K562 (cell line): ENCODE measurements at regions not wholly inside any gene's neighbourhood (a gene's known extent, or its start where the extent isn't known, plus 50 kb on each side); places are given as distances from the start of the nearest gene placed in this dataset.
"Not testable (repeated sequence)": the region's sequence is repeated elsewhere in the genome, so short reads cannot be mapped to it uniquely, and the experiment has no call there.

Experiments
- ATAC-seq: fragments of 200-7000 bp; cut with Tn5 transposase; 3 replicates; pipeline ENCODE4 v1.9.1; 2020; ENCODE audit warnings: moderate library complexity
- BruUV-seq: library from RNA; stranded (reverse); fragments of 400-500 nt; replicated peaks from 2 replicates; lab custom pipeline; 2021; lab: Mats Ljungman, UMichigan
- CTCF ChIA-PET: fragments of 300-600 bp; formaldehyde crosslinking; extraction: SDS; loops from one replicate; lab custom pipeline; 2021; ENCODE audit warnings: low intra/inter-chr PET ratio; lab: Yijun Ruan, JAX
- POLR2A ChIA-PET: fragments of 300-600, 350-650 bp; sonication (Branson Sonifier 250); formaldehyde crosslinking; extraction: SDS; loops from one replicate; lab custom pipeline; 2021; ENCODE audit warnings: antibody characterized with exemption, inconsistent platforms; lab: Yijun Ruan, JAX
- DNase-seq, 4 experiments: peaks; one replicate each; pipeline versions ENCODE4 v3.0.0 to v3.0.0-alpha.2; 2011 to 2018; ENCODE audit warnings: low spot score in 3 of 4, mixed read lengths in 3 of 4; ENCODE audit errors: extremely low read depth in 1 of 4
- FAIRE-seq: peaks from 2 replicates; lab custom pipeline; 2011; peaks lifted over from hg19 to GRCh38; lab: Jason Lieb, UNC
- H2AFZ ChIP-seq: 2 replicates; pipeline ENCODE4 v1.6.0; 2011; ENCODE audit warnings: low read depth, low read length, control low read depth, inconsistent platforms
- H3K27ac ChIP-seq: fragments of 200-600 bp; 3 replicates; pipeline ENCODE4 v1.8.0; 2011; ENCODE audit warnings: low read depth, mild to moderate bottlenecking, control low read depth, inconsistent platforms, low read length, moderate library complexity, mixed read lengths; ENCODE audit errors: extremely low read depth
- H3K27me3 ChIP-seq, 2 experiments: fragments of 300-600 bp in 1 of 2; 2 replicates in 1 of 2; 3 replicates in 1 of 2; pipeline versions ENCODE4 v1.6.0 to v1.8.0; 2011; ENCODE audit warnings: inconsistent platforms in 2 of 2, low read length in 2 of 2, mild to moderate bottlenecking in 1 of 2, mixed read lengths in 1 of 2, moderate library complexity in 1 of 2; ENCODE audit not compliant: control insufficient read depth in 2 of 2, insufficient read depth in 2 of 2
- H3K36me3 ChIP-seq: fragments of 300-600 bp; 3 replicates; pipeline ENCODE4 v1.8.0; 2011; ENCODE audit warnings: mild to moderate bottlenecking, low read length, inconsistent platforms; ENCODE audit not compliant: control insufficient read depth, insufficient read depth
- H3K4me1 ChIP-seq, 2 experiments: fragments of 200-600 bp in 1 of 2; replicated peaks in 1 of 2; 2 replicates in 1 of 2; 3 replicates in 1 of 2; pipeline versions ENCODE4 v1.5.1 to v1.8.0; 2011; ENCODE audit warnings: inconsistent platforms in 2 of 2, low read length in 2 of 2, mild to moderate bottlenecking in 1 of 2, mixed read lengths in 1 of 2, moderate library complexity in 1 of 2; ENCODE audit not compliant: control insufficient read depth in 2 of 2, insufficient read depth in 2 of 2
- H3K4me2 ChIP-seq: 2 replicates; pipeline ENCODE4 v1.6.1; 2011; ENCODE audit warnings: low read length, control low read depth, inconsistent platforms, mixed read lengths; ENCODE audit not compliant: insufficient read depth
- H3K4me3 ChIP-seq: fragments of 200-600 bp; sonication (generic), shearing (Covaris generic); 2 replicates; pipeline ENCODE4 v1.5.1; 2016; ENCODE audit warnings: control low read depth, inconsistent platforms
- H3K79me2 ChIP-seq: fragments of 200-600 bp; 3 replicates; pipeline ENCODE4 v1.8.0; 2011; ENCODE audit warnings: low read length, inconsistent platforms; ENCODE audit not compliant: control insufficient read depth, insufficient read depth
- H3K9ac ChIP-seq, 2 experiments: 2 replicates each; pipeline versions ENCODE4 v1.6.0 to v1.6.1; 2011; ENCODE audit warnings: low read depth in 2 of 2, low read length in 2 of 2, control low read depth in 1 of 2, inconsistent platforms in 1 of 2, mild to moderate bottlenecking in 1 of 2, mixed read lengths in 1 of 2; ENCODE audit not compliant: insufficient read depth in 1 of 2
- H3K9me1 ChIP-seq: one replicate; pipeline ENCODE4 v1.6.0; 2011; ENCODE audit warnings: inconsistent platforms, mild to moderate bottlenecking, low read length, moderate library complexity; ENCODE audit not compliant: control insufficient read depth, insufficient read depth
- H3K9me3 ChIP-seq: replicated peaks from 2 replicates; pipeline ENCODE4 v1.5.1; 2011; ENCODE audit warnings: low read depth, low read length, inconsistent platforms; ENCODE audit not compliant: control insufficient read depth, insufficient read depth
- H4K20me1 ChIP-seq: replicated peaks from 2 replicates; pipeline ENCODE4 v1.6.1; 2011; ENCODE audit warnings: low read length, inconsistent platforms, mixed read lengths; ENCODE audit not compliant: control insufficient read depth, insufficient read depth
- ARID3B ChIP-seq: fragments of 250-450 bp; sonication (Bioruptor Pico); IDR thresholded peaks from 2 replicates; pipeline ENCODE4 v1.4.0; 2020; ENCODE audit warnings: borderline replicate concordance
- CREBBP ChIP-seq: IDR thresholded peaks from one replicate; pipeline ENCODE4 v1.6.1; 2012; ENCODE audit warnings: low read depth, mild to moderate bottlenecking, control low read depth, inconsistent platforms, low read length
- MBD2 ChIP-seq: sonication (generic); IDR thresholded peaks from 2 replicates; pipeline ENCODE4 v1.6.1; 2016; ENCODE audit warnings: low read depth, borderline replicate concordance
- THRB ChIP-seq: fragments of 450-650 bp; formaldehyde crosslinking; conservative IDR thresholded peaks from 2 replicates; pipeline ENCODE4 v1.4.0; 2022; ENCODE audit warnings: mild to moderate bottlenecking, missing genetic modification characterization
- ZBTB7A ChIP-seq: IDR thresholded peaks from 2 replicates; pipeline ENCODE4 v1.6.1; 2011; ENCODE audit warnings: low read depth, mild to moderate bottlenecking, low read length, moderate library complexity, borderline replicate concordance; ENCODE audit not compliant: control insufficient read depth
- WGBS: fragments of 100-300 bp; shearing (Covaris generic); methylation state at CpG from one replicate; pipeline ENCODE4 v1.1.6; 2016; ENCODE audit warnings: low coverage, mixed read lengths; ENCODE audit not compliant: insufficient coverage; ENCODE audit errors: missing lambda C conversion rate; 5-methylcytosine and 5-hydroxymethylcytosine counted together
- in situ Hi-C: fragments of 300-500 bp; cut with MboI; formaldehyde crosslinking; loops from 4 replicates; pipeline ENCODE4 v1.15.0; 2018; ENCODE audit warnings: inconsistent platforms, mixed read lengths
- intact Hi-C: fragments of 100-400 bp; cut with micrococcal nuclease; formaldehyde crosslinking; loops from 2 replicates; pipeline ENCODE4 v1.14.2; 2022

DNA sequence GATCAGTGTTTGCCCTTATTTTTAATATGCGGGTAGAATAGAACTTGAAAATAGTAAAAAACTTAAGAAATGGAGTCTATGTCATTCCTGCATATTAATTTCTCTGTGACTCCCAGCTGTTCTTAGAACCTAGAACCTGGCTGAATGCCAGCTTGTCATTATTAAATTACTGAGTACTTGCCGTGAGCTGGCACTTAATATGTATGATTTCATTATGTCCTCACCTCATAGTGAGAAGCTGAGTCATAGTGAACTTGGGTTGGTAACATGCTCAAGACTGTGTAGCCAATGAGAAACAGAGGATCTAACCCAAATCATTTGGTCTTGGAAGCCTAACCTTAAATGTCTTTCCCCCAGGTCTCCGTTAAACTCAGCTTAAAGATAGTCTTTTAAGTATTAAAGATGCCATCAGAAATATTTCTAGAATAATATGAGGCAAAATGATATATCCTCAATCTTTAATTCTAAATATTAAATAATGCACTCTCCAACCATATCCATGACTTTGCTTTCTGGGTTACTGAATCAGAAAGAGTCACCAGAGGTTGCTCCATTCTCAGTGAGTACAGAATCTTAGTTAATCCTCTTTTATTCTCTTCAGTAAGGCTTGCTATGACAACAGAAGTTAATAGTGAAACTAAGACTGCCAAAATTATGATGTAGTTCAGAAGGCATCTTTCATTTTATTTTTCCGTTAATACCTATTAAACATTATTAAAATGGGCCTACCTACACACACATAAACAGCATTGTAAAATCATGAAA, 58.6 kb upstream of the TLL1 start:
- CTCF ChIA-PET, result no interaction called here
- WGBS, result 2% methylated on average over 4 of the region's 4 CpGs

GRCh38 chr4:165819126-165819525, 53.9 kb upstream of the TLL1 start:
- H3K27me3 ChIP-seq, BruUV-seq, H3K27ac ChIP-seq, H3K4me1 ChIP-seq, H3K9me1 ChIP-seq, H2AFZ ChIP-seq, H3K36me3 ChIP-seq, H3K9me3 ChIP-seq, POLR2A ChIA-PET, H3K4me3 ChIP-seq, FAIRE-seq, intact Hi-C loops, DNase-seq, H4K20me1 ChIP-seq, in situ Hi-C loops, CTCF ChIA-PET, H3K9ac ChIP-seq, H3K4me2 ChIP-seq, H3K79me2 ChIP-seq, ATAC-seq: not testable (repeated sequence)
- WGBS, result no CpG with 5 or more reads among the region's 6 CpGs

More for the DNA sequence above, 58.6 kb upstream of the TLL1 start:
- BruUV-seq, result no TSS peak
- FAIRE-seq (no peak), DNase-seq (no peak), ATAC-seq (no peak)
- Histone ChIP-seq H4K20me1 (no peaks in the 10 kb centered on the region), H3K9me3 (no peaks in the 10 kb centered on the region), H3K27ac (no peak overlapping the region), H3K4me1 (no peaks in the 10 kb centered on the region), H2AFZ (no peak overlapping the region), H3K79me2 (no peaks in the 10 kb centered on the region), H3K27me3 (no peaks in the 10 kb centered on the region), H3K36me3 (no peaks in the 10 kb centered on the region), H3K4me3 (no peak overlapping the region), H3K9ac (no peak overlapping the region), H3K9me1 (no peaks in the 10 kb centered on the region), H3K4me2 (no peak overlapping the region)
- in situ Hi-C loops (no loop called here), intact Hi-C loops (no loop called here)
- TF ChIP-seq ARID3B, result no peak
- no peak for TF ChIP-seq CREBBP
- no peak for TF ChIP-seq MBD2
- no peak for TF ChIP-seq ZBTB7A
- TF ChIP-seq THRB, result no peak
- POLR2A ChIA-PET, result no interaction called here
